Choroid plexus epithelial cell (primary cell): ENCODE measurements at regions not wholly inside any gene's neighbourhood (a gene's known extent, or its start where the extent isn't known, plus 50 kb on each side); places are given as distances from the start of the nearest gene placed in this dataset.
A peak's percentile ranks its signal among the peaks of the same experiment; 100 is the strongest.

Source experiments
- DNase-seq: peaks from one replicate; pipeline ENCODE4 v3.0.0-alpha.2; 2010; ENCODE audit warnings: low read depth
- H3K4me3 ChIP-seq: 2 replicates; pipeline ENCODE4 v1.5.1; 2011; ENCODE audit warnings: low read depth, mild to moderate bottlenecking, control low read depth, low read length, moderate library complexity
- CTCF ChIP-seq: conservative IDR thresholded peaks from 2 replicates; pipeline ENCODE4 v1.5.1; 2011; ENCODE audit warnings: low read depth, mild to moderate bottlenecking, control low read depth, inconsistent platforms, low read length, moderate library complexity

- DNase-seq = no peak
- no peak overlapping the region for H3K4me3 ChIP-seq
- TF ChIP-seq CTCF = no peak
These were observed 64.4 kb downstream of the DIO2 start for GRCh38 chr14:80146941-80147340.

GRCh38 chr14:80136358-80136757 lies 74.9 kb downstream of the DIO2 start:
- no peak overlapping the region for H3K4me3 ChIP-seq
- TF ChIP-seq CTCF = no peak
- DNase-seq = peak; percentile 22

GRCh38 chr14:80135305-80136088 lies 75.8 kb downstream of the DIO2 start:
- no peak for TF ChIP-seq CTCF
- DNase-seq = no peak
- no peak overlapping the region for H3K4me3 ChIP-seq

- no peak for DNase-seq
- no peak for TF ChIP-seq CTCF
- H3K4me3 ChIP-seq = no peak overlapping the region
These were observed 77.0 kb downstream of the DIO2 start for GRCh38 chr14:80134321-80134720.

GRCh38 chr14:80133457-80133856 lies 77.8 kb downstream of the DIO2 start:
- TF ChIP-seq CTCF = no peak
- DNase-seq = no peak
- H3K4me3 ChIP-seq = no peak overlapping the region

GRCh38 chr14:80127466-80127865 lies 83.8 kb downstream of the DIO2 start:
- H3K4me3 ChIP-seq = no peak overlapping the region
- no peak for DNase-seq
- no peak for TF ChIP-seq CTCF

- TF ChIP-seq CTCF = no peak
- no peak for DNase-seq
- no peak overlapping the region for H3K4me3 ChIP-seq
These were observed 86.5 kb downstream of the DIO2 start for GRCh38 chr14:80124794-80125193.
